K562 (cell line): ENCODE measurements at regions not wholly inside any gene's neighbourhood (a gene's known extent, or its start where the extent isn't known, plus 50 kb on each side); places are given as distances from the start of the nearest gene placed in this dataset.

Source experiments
- ATAC-seq: fragments of 200-7000 bp; cut with Tn5 transposase; 3 replicates; pipeline ENCODE4 v1.9.1; 2020; ENCODE audit warnings: moderate library complexity
- BruUV-seq: library from RNA; stranded (reverse); fragments of 400-500 nt; replicated peaks from 2 replicates; lab custom pipeline; 2021; lab: Mats Ljungman, UMichigan
- CTCF ChIA-PET: fragments of 300-600 bp; formaldehyde crosslinking; extraction: SDS; loops from one replicate; lab custom pipeline; 2021; ENCODE audit warnings: low intra/inter-chr PET ratio; lab: Yijun Ruan, JAX
- POLR2A ChIA-PET: fragments of 300-600, 350-650 bp; sonication (Branson Sonifier 250); formaldehyde crosslinking; extraction: SDS; loops from one replicate; lab custom pipeline; 2021; ENCODE audit warnings: antibody characterized with exemption, inconsistent platforms; lab: Yijun Ruan, JAX
- DNase-seq, 4 experiments: peaks; one replicate each; pipeline versions ENCODE4 v3.0.0 to v3.0.0-alpha.2; 2011 to 2018; ENCODE audit warnings: low spot score in 3 of 4, mixed read lengths in 3 of 4; ENCODE audit errors: extremely low read depth in 1 of 4
- FAIRE-seq: peaks from 2 replicates; lab custom pipeline; 2011; peaks lifted over from hg19 to GRCh38; lab: Jason Lieb, UNC
- H2AFZ ChIP-seq: 2 replicates; pipeline ENCODE4 v1.6.0; 2011; ENCODE audit warnings: low read depth, low read length, control low read depth, inconsistent platforms
- H3K27ac ChIP-seq: fragments of 200-600 bp; 3 replicates; pipeline ENCODE4 v1.8.0; 2011; ENCODE audit warnings: low read depth, mild to moderate bottlenecking, control low read depth, inconsistent platforms, low read length, moderate library complexity, mixed read lengths; ENCODE audit errors: extremely low read depth
- H3K27me3 ChIP-seq, 2 experiments: fragments of 300-600 bp in 1 of 2; 2 replicates in 1 of 2; 3 replicates in 1 of 2; pipeline versions ENCODE4 v1.6.0 to v1.8.0; 2011; ENCODE audit warnings: inconsistent platforms in 2 of 2, low read length in 2 of 2, mild to moderate bottlenecking in 1 of 2, mixed read lengths in 1 of 2, moderate library complexity in 1 of 2; ENCODE audit not compliant: control insufficient read depth in 2 of 2, insufficient read depth in 2 of 2
- H3K36me3 ChIP-seq: fragments of 300-600 bp; 3 replicates; pipeline ENCODE4 v1.8.0; 2011; ENCODE audit warnings: mild to moderate bottlenecking, low read length, inconsistent platforms; ENCODE audit not compliant: control insufficient read depth, insufficient read depth
- H3K4me1 ChIP-seq, 2 experiments: fragments of 200-600 bp in 1 of 2; replicated peaks in 1 of 2; 2 replicates in 1 of 2; 3 replicates in 1 of 2; pipeline versions ENCODE4 v1.5.1 to v1.8.0; 2011; ENCODE audit warnings: inconsistent platforms in 2 of 2, low read length in 2 of 2, mild to moderate bottlenecking in 1 of 2, mixed read lengths in 1 of 2, moderate library complexity in 1 of 2; ENCODE audit not compliant: control insufficient read depth in 2 of 2, insufficient read depth in 2 of 2
- H3K4me2 ChIP-seq: 2 replicates; pipeline ENCODE4 v1.6.1; 2011; ENCODE audit warnings: low read length, control low read depth, inconsistent platforms, mixed read lengths; ENCODE audit not compliant: insufficient read depth
- H3K4me3 ChIP-seq: fragments of 200-600 bp; sonication (generic), shearing (Covaris generic); 2 replicates; pipeline ENCODE4 v1.5.1; 2016; ENCODE audit warnings: control low read depth, inconsistent platforms
- H3K79me2 ChIP-seq: fragments of 200-600 bp; 3 replicates; pipeline ENCODE4 v1.8.0; 2011; ENCODE audit warnings: low read length, inconsistent platforms; ENCODE audit not compliant: control insufficient read depth, insufficient read depth
- H3K9ac ChIP-seq, 2 experiments: 2 replicates each; pipeline versions ENCODE4 v1.6.0 to v1.6.1; 2011; ENCODE audit warnings: low read depth in 2 of 2, low read length in 2 of 2, control low read depth in 1 of 2, inconsistent platforms in 1 of 2, mild to moderate bottlenecking in 1 of 2, mixed read lengths in 1 of 2; ENCODE audit not compliant: insufficient read depth in 1 of 2
- H3K9me1 ChIP-seq: one replicate; pipeline ENCODE4 v1.6.0; 2011; ENCODE audit warnings: inconsistent platforms, mild to moderate bottlenecking, low read length, moderate library complexity; ENCODE audit not compliant: control insufficient read depth, insufficient read depth
- H3K9me3 ChIP-seq: replicated peaks from 2 replicates; pipeline ENCODE4 v1.5.1; 2011; ENCODE audit warnings: low read depth, low read length, inconsistent platforms; ENCODE audit not compliant: control insufficient read depth, insufficient read depth
- H4K20me1 ChIP-seq: replicated peaks from 2 replicates; pipeline ENCODE4 v1.6.1; 2011; ENCODE audit warnings: low read length, inconsistent platforms, mixed read lengths; ENCODE audit not compliant: control insufficient read depth, insufficient read depth
- ARID2 ChIP-seq: fragments of 450-650 bp; IDR thresholded peaks from 2 replicates; pipeline ENCODE4 v1.6.1; 2017; ENCODE audit warnings: antibody characterized with exemption, mild to moderate bottlenecking
- MTA2 ChIP-seq: fragments of 450-650 bp; IDR thresholded peaks from 2 replicates; pipeline ENCODE4 v1.6.1; 2016; ENCODE audit warnings: low read depth
- NR0B1 ChIP-seq: fragments of 450-650 bp; IDR thresholded peaks from one replicate; pipeline ENCODE4 v1.6.1; 2018; ENCODE audit warnings: mild to moderate bottlenecking, moderate library complexity; ENCODE audit not compliant: partially characterized antibody
- TBL1XR1 ChIP-seq, 2 experiments: IDR thresholded peaks; 2 replicates each; pipeline ENCODE4 v1.6.1; 2012; ENCODE audit warnings: improper control_type of control experiment in 2 of 2, low read length in 2 of 2, mild to moderate bottlenecking in 1 of 2
- TGIF2 ChIP-seq: sonication (generic); formaldehyde crosslinking; IDR thresholded peaks from 2 replicates; pipeline ENCODE4 v1.8.1; 2022; ENCODE audit warnings: mild to moderate bottlenecking, missing genetic modification reagents, moderate library complexity
- ZNF384 ChIP-seq: IDR thresholded peaks from 2 replicates; pipeline ENCODE4 v1.6.1; 2012; ENCODE audit warnings: low read depth, low read length, improper control_type of control experiment
- ZNF583 ChIP-seq: fragments of 250-450 bp; sonication (Bioruptor Pico); IDR thresholded peaks from 2 replicates; pipeline ENCODE4 v1.4.0; 2020
- WGBS: fragments of 100-300 bp; shearing (Covaris generic); methylation state at CpG from one replicate; pipeline ENCODE4 v1.1.6; 2016; ENCODE audit warnings: low coverage, mixed read lengths; ENCODE audit not compliant: insufficient coverage; ENCODE audit errors: missing lambda C conversion rate; 5-methylcytosine and 5-hydroxymethylcytosine counted together
- in situ Hi-C: fragments of 300-500 bp; cut with MboI; formaldehyde crosslinking; loops from 4 replicates; pipeline ENCODE4 v1.15.0; 2018; ENCODE audit warnings: inconsistent platforms, mixed read lengths
- intact Hi-C: fragments of 100-400 bp; cut with micrococcal nuclease; formaldehyde crosslinking; loops from 2 replicates; pipeline ENCODE4 v1.14.2; 2022

- FAIRE-seq (no peak), DNase-seq (no peak), ATAC-seq (no peak)
- intact Hi-C loops (no loop called here), in situ Hi-C loops (no loop called here)
- Histone ChIP-seq H3K9me1 (no peaks in the 10 kb centered on the region), H4K20me1 (no peaks in the 10 kb centered on the region), H2AFZ (no peak overlapping the region), H3K4me1 (no peaks in the 10 kb centered on the region), H3K79me2 (no peaks in the 10 kb centered on the region), H3K27ac (no peak overlapping the region), H3K36me3 (no peaks in the 10 kb centered on the region), H3K4me2 (no peak overlapping the region), H3K4me3 (no peak overlapping the region), H3K27me3 (no peaks in the 10 kb centered on the region), H3K9me3 (no peaks in the 10 kb centered on the region), H3K9ac (no peak overlapping the region)
- ChIA-PET POLR2A (interaction anchor here (0.6 kb wide), 1 partner anchor 722 kb away, joined by 4 read pairs; no protein-coding TSS in a partner anchor), CTCF (no interaction called here)
- BruUV-seq, result no TSS peak
- WGBS, result 0% methylated on average over 3 of the region's 6 CpGs
- TF ChIP-seq TGIF2 (CRISPR knock-in tag), result no peak
- no peak for TF ChIP-seq TBL1XR1 (IDR thresholded peaks at IDR 0.05; ENCODE audit: low read length in 2 of 2)
- no peak for TF ChIP-seq ZNF384
- no peak for TF ChIP-seq ZNF583 (CRISPR knock-in tag)
- TF ChIP-seq ARID2, result no peak
- TF ChIP-seq NR0B1, result no peak
- TF ChIP-seq MTA2, result no peak
Observed at GRCh38 chr14:98249057-98249456, 1022.9 kb downstream of the BCL11B start.
